ENCODE measurements at regions not wholly inside any gene's neighbourhood (a gene's known extent, or its start where the extent isn't known, plus 50 kb on each side); places are given as distances from the start of the nearest gene placed in this dataset.

GRCh38 chr14:96949594-96949993, 152.4 kb downstream of the VRK1 start:
- H3K9me3 ChIP-seq, result no peaks in the 10 kb centered on the region
- DNase-seq, result no peak
- H3K27ac ChIP-seq, result no peak overlapping the region
- no peak overlapping the region for H3K4me3 ChIP-seq
- intact Hi-C loops (cut with DNase I; ENCODE audit: low total_unique reads), result no loop called here
- H3K27me3 ChIP-seq, result no peaks in the 10 kb centered on the region
- H3K36me3 ChIP-seq, result no peaks in the 10 kb centered on the region
- TF ChIP-seq CTCF (IDR thresholded peaks at IDR 0.05), result no peak
- no peaks in the 10 kb centered on the region for H3K4me1 ChIP-seq

GRCh38 chr14:96951511-96951910, 154.3 kb downstream of the VRK1 start:
- H3K4me1 ChIP-seq, result no peaks in the 10 kb centered on the region
- DNase-seq, result no peak
- H3K4me3 ChIP-seq, result no peak overlapping the region
- no peak for TF ChIP-seq CTCF (IDR thresholded peaks at IDR 0.05)
- H3K9me3 ChIP-seq, result no peaks in the 10 kb centered on the region
- no peaks in the 10 kb centered on the region for H3K36me3 ChIP-seq
- H3K27me3 ChIP-seq, result no peaks in the 10 kb centered on the region
- H3K27ac ChIP-seq, result no peak overlapping the region
- intact Hi-C loops (cut with DNase I; ENCODE audit: low total_unique reads), result no loop called here

- H3K4me3 ChIP-seq, result no peak overlapping the region
- no peak overlapping the region for H3K27ac ChIP-seq
- no peaks in the 10 kb centered on the region for H3K27me3 ChIP-seq
- no peaks in the 10 kb centered on the region for H3K4me1 ChIP-seq
- no peak for DNase-seq
- no peak for TF ChIP-seq CTCF (IDR thresholded peaks at IDR 0.05)
- no peaks in the 10 kb centered on the region for H3K36me3 ChIP-seq
- intact Hi-C loops (cut with DNase I; ENCODE audit: low total_unique reads), result no loop called here
- no peaks in the 10 kb centered on the region for H3K9me3 ChIP-seq
Observed at GRCh38 chr14:96953087-96953874, 156.1 kb downstream of the VRK1 start.

- Histone ChIP-seq H3K9me3 (no peaks in the 10 kb centered on the region), H3K4me1 (no peaks in the 10 kb centered on the region), H3K4me3 (no peak overlapping the region), H3K27ac (no peak overlapping the region), H3K36me3 (no peaks in the 10 kb centered on the region), H3K27me3 (no peaks in the 10 kb centered on the region)
- intact Hi-C loops (cut with DNase I; ENCODE audit: low total_unique reads), result no loop called here
- DNase-seq, result no peak
- TF ChIP-seq CTCF (IDR thresholded peaks at IDR 0.05), result no peak
Observed at GRCh38 chr14:96953875-96954185, 156.6 kb downstream of the VRK1 start.

- Histone ChIP-seq H3K27me3 (no peaks in the 10 kb centered on the region), H3K4me1 (no peaks in the 10 kb centered on the region), H3K9me3 (no peaks in the 10 kb centered on the region), H3K27ac (no peak overlapping the region), H3K36me3 (no peaks in the 10 kb centered on the region), H3K4me3 (no peak overlapping the region)
- TF ChIP-seq CTCF (IDR thresholded peaks at IDR 0.05), result no peak
- no peak for DNase-seq
- intact Hi-C loops (cut with DNase I; ENCODE audit: low total_unique reads), result no loop called here
Observed at GRCh38 chr14:96956464-96957239, 159.5 kb downstream of the VRK1 start.
